ENCODE measurements at regions not wholly inside any gene's neighbourhood (a gene's known extent, or its start where the extent isn't known, plus 50 kb on each side); places are given as distances from the start of the nearest gene placed in this dataset.

- TF ChIP-seq CTCF (IDR thresholded peaks at IDR 0.05; ENCODE audit: extremely low read depth, low read depth, low read length), result no peak
- Histone ChIP-seq H4K20me1 (ENCODE audit: insufficient read depth, low read length) (no peaks in the 10 kb centered on the region), H3K36me3 (ENCODE audit: insufficient read depth, low read length) (no peaks in the 10 kb centered on the region), H3K27ac (ENCODE audit: low read depth, low read length) (no peak overlapping the region), H2AFZ (ENCODE audit: low read length) (no peak overlapping the region), H3K9me3 (ENCODE audit: low read depth, low read length) (no peaks in the 10 kb centered on the region), H3K27me3 (ENCODE audit: insufficient read depth, low read length) (no peaks in the 10 kb centered on the region), H3K4me1 (ENCODE audit: insufficient read depth, low read length) (no peaks in the 10 kb centered on the region), H3K4me2 (ENCODE audit: insufficient read depth, low read length) (no peak overlapping the region), H3K4me3 (ENCODE audit: insufficient read depth, low read length) (no peak overlapping the region), H3K79me2 (ENCODE audit: insufficient read depth, low read length) (no peaks in the 10 kb centered on the region)
- DNase-seq (ENCODE audit: insufficient read length, low spot score, missing footprints), result no peak
Observed at GRCh38 chrX:1914606-1915365, 299.9 kb downstream of the ASMT start.

GRCh38 chrX:1918780-1919179, 303.9 kb downstream of the ASMT start:
- H4K20me1 ChIP-seq (ENCODE audit: insufficient read depth, low read length), result no peaks in the 10 kb centered on the region
- no peaks in the 10 kb centered on the region for H3K4me1 ChIP-seq (ENCODE audit: insufficient read depth, low read length)
- H3K79me2 ChIP-seq (ENCODE audit: insufficient read depth, low read length), result no peaks in the 10 kb centered on the region
- H3K27ac ChIP-seq (ENCODE audit: low read depth, low read length), result no peak overlapping the region
- H2AFZ ChIP-seq (ENCODE audit: low read length), result no peak overlapping the region
- no peaks in the 10 kb centered on the region for H3K36me3 ChIP-seq (ENCODE audit: insufficient read depth, low read length)
- no peak overlapping the region for H3K4me3 ChIP-seq (ENCODE audit: insufficient read depth, low read length)
- no peaks in the 10 kb centered on the region for H3K27me3 ChIP-seq (ENCODE audit: insufficient read depth, low read length)
- no peak overlapping the region for H3K4me2 ChIP-seq (ENCODE audit: insufficient read depth, low read length)
- DNase-seq (ENCODE audit: insufficient read length, low spot score, missing footprints), result no peak
- TF ChIP-seq CTCF (IDR thresholded peaks at IDR 0.05; ENCODE audit: extremely low read depth, low read depth, low read length), result no peak
- no peaks in the 10 kb centered on the region for H3K9me3 ChIP-seq (ENCODE audit: low read depth, low read length)

- Histone ChIP-seq H3K36me3 (ENCODE audit: insufficient read depth, low read length) (no peaks in the 10 kb centered on the region), H2AFZ (ENCODE audit: low read length) (no peak overlapping the region), H3K4me1 (ENCODE audit: insufficient read depth, low read length) (no peaks in the 10 kb centered on the region), H3K4me2 (ENCODE audit: insufficient read depth, low read length) (no peak overlapping the region), H3K4me3 (ENCODE audit: insufficient read depth, low read length) (no peak overlapping the region), H3K9me3 (ENCODE audit: low read depth, low read length) (no peaks in the 10 kb centered on the region), H3K27me3 (ENCODE audit: insufficient read depth, low read length) (no peaks in the 10 kb centered on the region), H4K20me1 (ENCODE audit: insufficient read depth, low read length) (no peaks in the 10 kb centered on the region), H3K27ac (ENCODE audit: low read depth, low read length) (no peak overlapping the region), H3K79me2 (ENCODE audit: insufficient read depth, low read length) (no peaks in the 10 kb centered on the region)
- no peak for DNase-seq (ENCODE audit: insufficient read length, low spot score, missing footprints)
- no peak for TF ChIP-seq CTCF (IDR thresholded peaks at IDR 0.05; ENCODE audit: extremely low read depth, low read depth, low read length)
Observed at GRCh38 chrX:1925053-1925481, 310.2 kb downstream of the ASMT start.

- Histone ChIP-seq H3K79me2 (ENCODE audit: insufficient read depth, low read length) (no peaks in the 10 kb centered on the region), H3K4me3 (ENCODE audit: insufficient read depth, low read length) (no peak overlapping the region), H3K9me3 (ENCODE audit: low read depth, low read length) (no peaks in the 10 kb centered on the region), H3K27me3 (ENCODE audit: insufficient read depth, low read length) (no peaks in the 10 kb centered on the region), H2AFZ (ENCODE audit: low read length) (no peak overlapping the region), H3K4me2 (ENCODE audit: insufficient read depth, low read length) (no peak overlapping the region), H3K4me1 (ENCODE audit: insufficient read depth, low read length) (no peaks in the 10 kb centered on the region), H3K27ac (ENCODE audit: low read depth, low read length) (no peak overlapping the region), H3K36me3 (ENCODE audit: insufficient read depth, low read length) (no peaks in the 10 kb centered on the region), H4K20me1 (ENCODE audit: insufficient read depth, low read length) (no peaks in the 10 kb centered on the region)
- DNase-seq (ENCODE audit: insufficient read length, low spot score, missing footprints), result no peak
- no peak for TF ChIP-seq CTCF (IDR thresholded peaks at IDR 0.05; ENCODE audit: extremely low read depth, low read depth, low read length)
Observed at GRCh38 chrX:1928805-1929204, 313.9 kb downstream of the ASMT start.
